ENCODE measurements at regions not wholly inside any gene's neighbourhood (a gene's known extent, or its start where the extent isn't known, plus 50 kb on each side); places are given as distances from the start of the nearest gene placed in this dataset.

- TF ChIP-seq CTCF (IDR thresholded peaks at IDR 0.05; ENCODE audit: insufficient read depth, low read length) (no peak), POLR2AphosphoS5 (IDR thresholded peaks at IDR 0.05; ENCODE audit: low read depth) (no peak)
- TF ChIP-seq, protein P1, sequence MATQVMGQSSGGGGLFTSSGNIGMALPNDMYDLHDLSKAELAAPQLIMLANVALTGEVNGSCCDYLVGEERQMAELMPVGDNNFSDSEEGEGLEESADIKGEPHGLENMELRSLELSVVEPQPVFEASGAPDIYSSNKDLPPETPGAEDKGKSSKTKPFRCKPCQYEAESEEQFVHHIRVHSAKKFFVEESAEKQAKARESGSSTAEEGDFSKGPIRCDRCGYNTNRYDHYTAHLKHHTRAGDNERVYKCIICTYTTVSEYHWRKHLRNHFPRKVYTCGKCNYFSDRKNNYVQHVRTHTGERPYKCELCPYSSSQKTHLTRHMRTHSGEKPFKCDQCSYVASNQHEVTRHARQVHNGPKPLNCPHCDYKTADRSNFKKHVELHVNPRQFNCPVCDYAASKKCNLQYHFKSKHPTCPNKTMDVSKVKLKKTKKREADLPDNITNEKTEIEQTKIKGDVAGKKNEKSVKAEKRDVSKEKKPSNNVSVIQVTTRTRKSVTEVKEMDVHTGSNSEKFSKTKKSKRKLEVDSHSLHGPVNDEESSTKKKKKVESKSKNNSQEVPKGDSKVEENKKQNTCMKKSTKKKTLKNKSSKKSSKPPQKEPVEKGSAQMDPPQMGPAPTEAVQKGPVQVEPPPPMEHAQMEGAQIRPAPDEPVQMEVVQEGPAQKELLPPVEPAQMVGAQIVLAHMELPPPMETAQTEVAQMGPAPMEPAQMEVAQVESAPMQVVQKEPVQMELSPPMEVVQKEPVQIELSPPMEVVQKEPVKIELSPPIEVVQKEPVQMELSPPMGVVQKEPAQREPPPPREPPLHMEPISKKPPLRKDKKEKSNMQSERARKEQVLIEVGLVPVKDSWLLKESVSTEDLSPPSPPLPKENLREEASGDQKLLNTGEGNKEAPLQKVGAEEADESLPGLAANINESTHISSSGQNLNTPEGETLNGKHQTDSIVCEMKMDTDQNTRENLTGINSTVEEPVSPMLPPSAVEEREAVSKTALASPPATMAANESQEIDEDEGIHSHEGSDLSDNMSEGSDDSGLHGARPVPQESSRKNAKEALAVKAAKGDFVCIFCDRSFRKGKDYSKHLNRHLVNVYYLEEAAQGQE (IDR thresholded peaks at IDR 0.05; ENCODE audit: insufficient replicate concordance, low read depth) = no peak
Measured at GRCh38 chr2:226190479-226191252, 609.0 kb downstream of the IRS1 start.
